HG03135 (cell line): ENCODE measurements at regions not wholly inside any gene's neighbourhood (a gene's known extent, or its start where the extent isn't known, plus 50 kb on each side); places are given as distances from the start of the nearest gene placed in this dataset.

Experiments
- ATAC-seq: cut with Tn5 transposase; IDR thresholded peaks from one replicate; pipeline ENCODE4 v1.9.1; 2021; ENCODE audit warnings: mild to moderate bottlenecking, moderate library complexity; ENCODE audit not compliant: unreplicated experiment

DNA sequence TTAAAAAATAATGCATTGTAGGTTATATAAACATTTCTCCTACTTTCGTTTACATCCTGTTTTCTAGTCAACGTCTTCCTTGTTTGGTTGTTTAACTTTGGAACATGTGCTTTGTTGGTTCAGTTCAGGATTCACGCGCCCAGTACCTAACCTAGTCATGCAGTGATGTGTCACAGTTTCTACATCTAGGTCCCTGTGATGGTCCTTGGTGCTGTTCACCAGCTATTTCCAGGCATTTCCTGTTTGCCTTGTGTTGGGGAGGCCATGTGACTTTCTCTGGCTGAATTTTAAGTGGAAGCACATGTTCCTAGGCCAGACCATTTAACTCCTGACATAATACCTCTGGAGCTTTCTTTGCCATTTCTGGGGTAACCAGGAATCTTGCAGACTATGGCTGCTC, 292.3 kb downstream of the SMARCA2 start:
- ATAC-seq: no peak

DNA sequence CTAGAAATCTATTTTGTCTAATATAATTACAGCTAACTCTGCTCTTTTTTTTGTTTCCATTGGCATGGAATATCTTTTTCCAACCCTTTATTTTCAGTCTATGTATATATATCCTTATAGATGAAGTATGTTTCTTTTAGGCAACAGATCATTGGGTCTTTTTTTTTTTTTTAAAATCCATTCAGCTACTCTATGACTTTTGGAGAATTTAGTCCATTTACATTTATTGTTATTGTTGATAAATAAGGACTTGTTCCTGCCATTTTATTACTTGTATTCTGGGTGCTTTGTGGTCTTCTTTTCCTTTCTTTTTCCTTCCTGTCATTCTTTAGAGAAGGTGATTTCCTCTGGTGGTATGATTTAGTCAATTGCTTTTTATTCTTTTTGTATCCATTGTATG, 296.8 kb downstream of the SMARCA2 start:
- no peak for ATAC-seq

DNA sequence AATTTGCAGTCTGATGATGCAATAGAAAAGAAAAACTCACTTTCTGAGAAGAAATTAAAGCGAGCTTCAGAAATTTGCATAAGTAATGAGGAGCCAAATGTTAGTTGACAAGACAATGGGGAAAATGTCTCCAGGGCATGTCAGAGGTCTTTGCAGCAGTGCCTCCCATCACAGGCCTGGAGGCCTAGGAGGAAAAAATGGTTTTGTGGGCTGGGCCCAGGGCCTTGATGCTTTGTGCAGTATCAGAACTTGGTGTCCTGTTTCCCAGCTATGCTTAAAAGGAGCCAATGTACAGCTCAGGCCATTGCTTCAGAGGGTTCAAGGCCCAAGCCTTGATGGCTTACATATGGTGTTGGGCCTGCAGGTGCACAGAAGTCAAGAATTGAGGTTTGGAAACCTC, 298.4 kb downstream of the SMARCA2 start:
- ATAC-seq: no peak

DNA sequence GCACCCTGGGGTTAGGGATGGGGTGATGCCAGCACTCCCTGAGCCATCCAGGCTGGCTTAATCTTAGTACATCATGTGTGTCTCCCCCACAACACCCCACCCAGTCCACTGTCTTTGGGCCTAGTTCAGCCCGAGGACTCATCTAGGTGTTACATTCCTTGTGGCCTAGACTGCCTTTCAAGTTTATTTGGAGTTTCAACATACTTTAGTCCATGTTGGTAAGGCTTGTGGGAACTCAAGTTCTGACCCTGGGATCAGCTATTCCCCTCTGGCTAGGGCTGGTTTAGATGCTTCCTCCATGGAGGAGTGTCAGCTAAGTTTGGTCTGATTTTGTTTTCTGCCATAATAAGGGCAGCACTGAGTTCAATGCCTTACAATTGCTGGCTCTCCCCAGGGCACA, 302.4 kb downstream of the SMARCA2 start:
- no peak for ATAC-seq

DNA sequence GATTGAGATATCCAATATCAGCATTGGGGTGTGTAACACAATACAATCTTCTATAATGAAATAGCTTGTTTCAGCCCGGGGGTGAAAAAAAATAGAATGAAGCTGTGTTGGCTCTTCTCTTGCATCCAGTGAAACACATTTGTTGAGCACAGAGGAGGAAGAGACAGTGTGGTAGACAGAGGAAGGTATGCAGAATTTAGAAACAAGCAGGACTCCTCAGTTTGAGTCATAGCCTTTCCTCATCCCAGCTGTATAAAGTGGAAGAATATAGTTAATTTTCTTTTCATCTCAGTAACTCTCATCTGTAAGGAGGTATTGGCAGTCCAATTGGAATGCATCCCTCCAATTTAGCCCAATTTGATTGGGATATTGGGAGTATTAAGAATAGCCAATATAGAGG, 302.2 kb upstream of the VLDLR start:
- ATAC-seq: no peak

DNA sequence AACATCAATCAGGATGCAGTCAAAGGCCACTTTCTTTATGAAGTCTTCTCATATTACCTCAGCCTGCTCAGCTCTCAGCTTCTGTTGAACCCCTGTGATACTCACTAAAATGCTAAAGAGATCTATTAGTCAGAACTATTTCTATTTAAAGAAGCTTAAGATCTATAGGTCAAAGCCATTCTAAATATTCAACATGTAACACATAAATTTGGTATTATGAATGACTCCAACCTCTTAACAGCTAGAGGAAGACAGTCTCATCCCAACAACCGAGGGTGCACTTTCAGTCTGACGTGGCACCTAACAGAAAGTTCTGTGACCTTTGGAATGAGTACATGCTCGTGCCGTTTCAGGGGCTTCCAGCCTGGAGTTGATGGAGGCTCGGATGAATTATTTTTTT, 301.5 kb upstream of the VLDLR start:
- no peak for ATAC-seq

DNA sequence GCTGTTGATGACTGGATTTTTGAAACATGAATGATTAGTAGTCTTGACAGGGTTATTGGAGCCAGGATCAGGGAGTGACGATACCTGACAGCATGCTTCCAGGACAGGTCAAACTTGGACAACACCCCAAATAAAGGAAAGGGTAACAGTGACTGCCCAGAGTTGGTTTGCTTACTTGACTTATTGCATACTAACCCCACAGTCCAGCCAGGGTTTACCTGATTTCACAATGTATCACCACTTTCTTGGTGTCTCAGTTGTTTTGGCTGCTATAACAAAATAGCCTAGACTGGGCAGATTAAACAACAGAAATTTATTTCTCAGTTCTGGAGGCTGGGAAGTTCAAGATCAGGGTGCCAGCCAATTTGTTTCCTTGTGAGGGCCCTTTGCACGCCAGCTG, 301.0 kb upstream of the VLDLR start:
- ATAC-seq: no peak

DNA sequence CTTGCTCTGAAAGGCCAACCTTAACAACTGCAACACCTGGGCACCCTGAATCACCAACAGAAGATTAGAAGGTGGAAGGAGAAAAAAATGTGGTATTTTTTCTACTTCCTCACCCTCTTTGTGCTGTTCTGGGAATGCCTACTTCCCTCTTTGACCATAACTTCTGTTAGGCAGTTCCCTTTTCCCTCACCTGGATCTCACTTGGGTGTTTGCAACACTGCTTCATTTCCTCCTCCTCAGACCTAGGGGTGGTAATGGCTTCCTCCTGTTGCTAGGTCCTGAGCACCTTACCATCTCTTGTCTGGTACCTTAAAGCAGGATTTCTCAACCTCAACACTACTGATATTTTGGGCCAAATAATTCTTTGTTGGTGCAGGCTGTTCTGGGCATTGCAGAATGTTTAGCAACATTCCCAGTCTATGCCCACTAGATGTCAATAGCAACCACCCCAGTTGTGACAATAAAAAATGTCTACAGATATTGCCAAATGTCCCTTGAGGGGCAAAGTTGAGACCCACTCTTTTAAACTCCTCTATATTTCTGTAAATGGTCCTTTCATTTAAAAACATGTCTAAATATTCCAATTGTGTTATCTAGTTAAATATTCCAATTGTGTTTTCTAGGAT, 300.0 kb upstream of the VLDLR start:
- ATAC-seq: no peak

DNA sequence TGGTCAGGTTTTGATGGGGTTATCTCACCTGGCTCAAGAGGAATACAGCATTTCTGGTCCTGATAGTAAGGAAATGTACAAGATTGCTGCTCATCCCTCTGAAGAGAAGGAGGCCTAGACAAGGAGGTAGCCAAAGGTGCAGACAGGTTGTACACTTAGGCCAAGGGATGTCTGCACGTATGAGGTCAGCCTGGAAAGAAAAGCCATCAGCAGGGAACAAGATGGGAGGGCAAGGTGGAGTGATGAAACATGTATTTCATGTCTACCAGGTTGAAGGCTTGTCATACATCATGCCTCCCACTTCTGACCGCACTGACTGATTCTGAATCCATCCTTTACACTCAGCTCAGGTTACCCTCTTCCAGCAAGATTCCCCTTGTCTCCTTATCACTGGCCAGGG, 296.8 kb upstream of the VLDLR start:
- no peak for ATAC-seq

DNA sequence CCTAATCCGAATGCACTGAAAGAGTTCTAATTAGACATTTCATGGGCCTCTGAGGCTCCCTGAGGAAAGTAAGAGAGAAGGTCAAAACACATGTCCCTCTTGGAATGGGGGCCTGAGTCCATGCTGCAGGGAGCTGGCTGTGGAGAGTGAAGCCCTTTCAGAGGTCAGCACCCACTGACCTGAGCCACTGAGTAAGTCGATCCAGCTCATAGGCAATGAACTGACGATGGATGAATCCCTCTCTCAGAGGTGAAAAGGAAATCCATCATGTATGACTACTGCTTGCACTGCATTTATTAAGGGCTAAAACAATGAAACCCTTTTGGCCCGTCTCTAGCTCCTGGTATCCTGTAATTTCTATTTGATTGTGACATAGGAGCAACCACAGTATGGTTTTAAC, 288.9 kb upstream of the VLDLR start:
- no peak for ATAC-seq

DNA sequence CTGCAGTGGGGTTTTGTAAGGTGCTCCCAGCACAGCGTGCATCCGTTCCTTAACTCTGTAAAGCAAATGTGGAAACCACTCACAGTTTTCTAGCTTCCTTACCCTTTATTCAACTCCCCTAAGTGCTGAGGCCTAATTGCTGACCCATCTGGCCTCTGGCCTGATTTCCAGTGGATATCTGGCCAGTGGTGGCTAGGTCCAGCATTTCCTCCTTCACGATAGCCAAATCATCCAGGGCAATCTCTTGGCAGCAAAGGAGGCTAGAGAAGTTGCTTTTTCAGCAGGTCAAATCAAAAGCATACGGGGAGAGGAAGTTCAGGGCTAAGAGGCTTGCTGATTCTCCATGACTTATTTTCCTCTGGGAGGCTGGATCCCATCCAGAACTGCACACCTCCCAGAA, 286.3 kb upstream of the VLDLR start:
- ATAC-seq: no peak

DNA sequence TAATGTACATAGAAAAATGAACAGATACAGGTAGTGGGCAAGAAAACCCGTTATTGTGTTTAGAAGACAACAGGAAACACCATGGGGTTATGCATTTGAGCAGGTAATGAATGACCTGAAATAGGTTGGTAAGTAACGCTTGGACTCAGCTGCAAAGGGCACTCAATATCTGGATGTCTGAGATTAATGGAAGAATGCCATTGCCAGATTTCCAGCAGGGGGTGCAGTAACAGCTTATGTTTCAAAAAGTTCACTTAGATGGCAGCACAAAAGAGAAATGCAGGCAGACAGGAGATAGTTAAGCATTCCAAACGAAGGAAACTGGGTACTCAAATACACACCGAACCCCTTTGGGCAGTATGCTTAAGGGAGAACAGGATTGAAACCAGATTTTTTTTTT, 285.5 kb upstream of the VLDLR start:
- no peak for ATAC-seq

DNA sequence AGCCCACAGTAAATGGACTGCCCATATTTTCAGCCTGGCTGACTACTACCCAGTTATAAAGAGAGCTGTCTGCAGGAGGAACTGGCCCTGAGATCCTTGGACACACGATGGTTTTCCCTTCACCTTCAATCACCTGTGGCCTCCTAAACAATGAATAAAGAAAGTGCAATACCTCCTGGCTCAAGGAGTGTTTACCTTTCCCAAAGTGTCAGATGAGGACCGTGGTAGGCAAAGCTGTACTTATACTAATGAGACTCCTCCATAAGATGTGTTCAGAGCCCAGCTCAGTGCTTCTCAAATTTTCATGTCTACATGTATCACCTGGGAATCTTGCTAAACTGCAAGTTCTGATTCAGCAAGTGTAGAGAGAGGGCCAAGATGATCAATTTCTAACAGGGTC, 284.5 kb upstream of the VLDLR start:
- ATAC-seq: no peak

DNA sequence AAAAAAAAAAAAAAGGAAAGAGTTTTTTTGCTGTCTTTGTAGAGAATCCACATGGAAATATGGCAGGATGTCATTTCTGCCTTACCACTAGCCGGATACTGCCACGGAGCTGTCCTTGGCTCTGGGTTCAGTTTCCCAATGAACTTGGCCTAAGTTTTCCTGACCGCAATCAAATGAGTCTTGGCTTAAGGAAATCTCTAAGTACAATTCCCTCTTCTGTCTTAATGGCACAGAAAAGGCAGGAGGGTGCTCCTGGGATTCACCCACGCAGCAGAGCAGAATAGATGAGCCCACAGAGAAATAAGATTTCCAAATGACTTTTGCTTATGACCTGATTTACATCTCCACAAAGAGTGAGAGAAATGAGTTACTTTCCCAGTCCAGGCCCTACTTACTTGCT, 284.0 kb upstream of the VLDLR start:
- ATAC-seq: no peak

DNA sequence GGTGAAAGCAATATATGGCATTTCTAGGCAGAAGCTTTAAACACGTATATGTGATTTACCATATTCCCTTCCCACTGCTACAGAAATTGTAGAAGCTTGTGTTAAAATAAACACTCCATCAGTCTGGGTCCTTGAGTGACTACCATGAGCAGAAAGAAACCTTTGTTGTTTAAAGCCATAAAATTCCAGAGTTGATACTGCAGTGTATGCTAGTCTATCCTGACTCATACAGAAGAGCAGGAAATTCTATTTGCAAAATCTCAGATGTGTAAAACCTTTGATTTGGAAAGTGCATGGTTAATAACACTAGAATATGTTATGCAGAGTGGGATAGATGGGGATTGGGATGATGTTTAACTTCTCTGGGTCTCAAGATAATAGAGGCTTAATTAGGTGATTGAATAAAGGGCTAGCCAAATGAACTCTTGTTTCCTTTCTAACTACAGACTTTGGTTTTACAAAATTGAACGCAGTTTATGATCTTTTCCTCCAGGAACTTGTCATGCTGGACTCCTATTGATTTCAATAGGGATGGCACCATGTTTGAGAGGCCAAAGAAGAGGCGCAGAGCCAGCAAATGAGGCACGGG, 282.7 kb upstream of the VLDLR start:
- ATAC-seq: no peak

DNA sequence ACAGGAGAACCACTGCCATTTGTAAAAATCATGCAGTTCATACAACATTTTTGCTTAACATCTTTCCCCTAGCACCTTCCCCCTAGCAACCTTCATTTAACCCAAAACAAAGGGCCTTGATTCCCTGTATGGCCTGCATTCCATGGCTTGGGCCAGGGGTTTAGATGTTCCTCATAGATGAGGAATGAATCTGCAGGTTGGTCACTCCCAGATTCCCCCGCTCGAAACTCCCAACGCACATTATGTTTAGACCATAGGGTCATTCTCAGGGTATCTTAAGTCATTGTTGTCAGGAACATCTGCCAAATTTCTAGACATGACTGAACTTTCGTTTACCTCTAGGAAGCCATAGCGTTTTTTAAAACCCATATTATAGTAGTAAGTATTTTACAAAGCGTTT, 282.2 kb upstream of the VLDLR start:
- ATAC-seq: no peak

DNA sequence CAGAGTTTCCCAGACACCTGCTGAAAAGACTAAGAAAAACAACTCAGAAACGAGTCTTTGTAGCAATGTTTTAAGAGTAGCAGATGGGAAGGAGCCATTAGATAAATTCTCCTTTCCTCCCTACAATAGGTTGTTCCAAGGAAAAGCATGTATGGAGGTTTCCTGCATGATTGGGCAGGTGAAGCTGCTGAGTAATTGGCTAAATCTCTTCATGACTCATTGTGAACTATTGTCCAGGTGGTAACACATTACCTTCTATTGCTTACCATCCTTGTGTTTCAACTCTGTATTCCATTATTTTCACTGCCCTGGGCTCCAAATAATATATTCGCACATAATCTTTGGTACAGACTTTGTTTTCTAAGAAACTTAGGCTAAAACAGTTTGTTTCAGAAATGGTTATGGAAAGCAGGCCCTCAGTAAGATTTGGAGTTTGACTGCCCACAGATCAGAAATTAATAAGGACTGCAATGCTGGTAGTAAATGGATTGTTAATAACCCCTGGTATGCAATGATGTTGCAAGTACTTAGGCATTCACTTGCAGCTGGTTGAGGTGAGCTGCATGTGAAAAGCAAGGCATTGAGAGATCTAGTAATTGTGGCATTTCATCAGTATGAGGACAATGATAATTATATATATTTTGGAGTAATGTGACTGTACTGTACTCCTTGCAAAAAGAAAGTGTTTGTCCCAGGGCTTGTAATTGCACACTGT, 281.4 kb upstream of the VLDLR start:
- no peak for ATAC-seq

DNA sequence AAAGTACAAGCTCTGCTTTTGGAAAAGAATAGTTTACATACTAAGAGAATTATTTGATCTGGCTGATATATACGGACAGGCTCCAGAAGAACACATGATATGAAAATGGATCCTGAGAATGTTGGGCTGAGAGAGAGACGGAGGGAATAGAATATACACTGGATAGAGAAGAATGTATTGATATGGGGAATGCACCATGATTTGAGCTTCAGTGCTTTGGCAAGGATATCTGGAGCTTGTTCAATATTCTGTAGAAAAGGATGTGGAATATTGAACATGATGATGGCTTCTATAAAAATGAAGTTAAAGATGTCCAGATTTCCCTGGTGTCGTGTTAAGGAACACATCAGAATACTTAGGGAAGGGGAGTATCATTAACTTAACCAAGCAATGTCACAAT, 280.5 kb upstream of the VLDLR start:
- ATAC-seq: no peak

DNA sequence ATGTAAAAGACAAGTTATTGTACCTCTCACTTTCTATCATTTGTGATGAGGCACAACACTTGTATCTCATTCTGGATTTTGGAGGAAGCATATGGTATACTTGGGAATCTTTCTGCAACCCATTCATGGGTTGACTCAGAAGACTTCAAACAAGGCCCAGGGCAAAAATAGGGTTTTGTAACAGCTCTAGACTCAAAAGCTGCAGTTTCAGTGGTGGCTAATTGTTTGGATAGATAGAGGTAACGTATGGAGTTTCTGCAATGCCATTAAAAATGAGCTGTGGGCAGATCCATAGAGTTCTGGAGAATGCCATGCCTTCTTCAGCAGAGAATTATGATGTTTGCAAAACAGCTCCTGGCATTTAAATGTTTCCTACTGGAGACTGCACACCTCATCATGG, 279.6 kb upstream of the VLDLR start:
- no peak for ATAC-seq

DNA sequence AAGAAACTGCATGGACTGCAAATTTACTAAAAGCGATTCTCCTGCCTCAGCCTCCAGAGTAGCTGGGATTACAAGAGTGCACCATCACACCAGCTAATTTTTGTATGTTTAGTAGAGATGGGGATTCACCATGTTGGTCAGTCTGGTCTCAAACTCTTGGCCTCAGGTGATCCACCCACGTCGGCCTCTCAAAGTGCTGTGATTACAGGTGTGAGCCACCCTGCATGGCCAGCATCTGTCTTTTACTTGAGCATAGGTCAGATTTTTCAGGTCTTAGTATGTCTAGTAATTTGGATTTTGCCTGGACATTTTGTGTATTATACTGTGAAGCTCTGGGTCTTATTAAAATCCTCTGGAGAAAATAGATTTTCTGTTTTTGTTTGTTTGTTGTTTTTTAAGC, 277.8 kb upstream of the VLDLR start:
- ATAC-seq: no peak

DNA sequence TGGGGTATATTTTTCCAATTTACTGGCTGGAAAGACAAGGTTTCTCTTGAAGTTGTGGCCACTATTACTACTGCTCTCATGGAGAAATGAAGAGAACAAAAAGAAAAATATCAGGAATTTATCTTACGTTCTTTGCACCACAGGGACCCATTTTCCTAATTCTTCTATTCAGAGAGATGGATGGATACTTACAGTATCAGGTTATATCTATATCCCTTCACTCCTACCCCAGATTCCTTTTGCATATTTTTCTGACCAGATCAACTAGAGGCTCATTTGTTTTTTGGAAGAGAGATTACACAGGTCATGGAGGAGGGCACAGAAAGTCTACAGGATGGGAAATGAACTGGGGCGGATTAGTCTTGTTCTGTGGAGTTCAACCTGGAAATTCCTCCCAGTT, 277.2 kb upstream of the VLDLR start:
- ATAC-seq: no peak

DNA sequence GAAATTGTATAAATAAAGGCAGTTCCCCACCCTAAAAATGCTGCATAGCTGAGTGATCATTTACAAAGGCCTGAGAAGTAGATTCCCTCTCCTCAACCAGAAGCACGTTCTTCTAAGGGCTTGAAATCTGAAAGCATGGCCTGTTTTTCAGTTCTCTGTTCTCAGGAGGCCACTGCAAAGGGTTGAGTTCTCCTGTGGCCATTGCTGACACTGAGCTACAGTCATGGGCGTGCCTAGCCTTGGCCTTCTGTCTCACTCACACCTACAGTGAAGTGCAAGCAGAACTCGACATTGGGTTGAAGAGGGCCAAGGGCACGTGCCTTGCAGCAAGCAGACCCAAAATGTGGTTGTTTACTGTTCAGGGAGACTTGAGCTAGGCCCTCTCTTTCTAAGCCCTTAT, 276.6 kb upstream of the VLDLR start:
- ATAC-seq: no peak
